CD4-positive, alpha-beta T cell treated with Interleukin-1 beta for 1 hour (primary cell): ENCODE measurements at regions not wholly inside any gene's neighbourhood (a gene's known extent, or its start where the extent isn't known, plus 50 kb on each side); places are given as distances from the start of the nearest gene placed in this dataset.

Experiments used
- DNase-seq, 2 donors: peaks; one replicate each; pipeline ENCODE4 v3.0.0-alpha.2; 2020 to 2022

GRCh38 chr11:111194860-111195568, 50.5 kb upstream of the POU2AF2 start:
- no peak for DNase-seq

- no peak for DNase-seq
These were observed 51.5 kb upstream of the POU2AF2 start for GRCh38 chr11:111193924-111194490.

GRCh38 chr11:111189466-111189865, 56.1 kb upstream of the POU2AF2 start:
- no peak for DNase-seq

GRCh38 chr11:111186308-111186915, 59.1 kb upstream of the POU2AF2 start:
- peak in 1 of 2 donors; percentile 14 for DNase-seq

GRCh38 chr11:111185266-111185665, 60.3 kb upstream of the POU2AF2 start:
- DNase-seq = no peak

GRCh38 chr11:111183706-111184105, 61.8 kb upstream of the POU2AF2 start:
- DNase-seq = no peak

GRCh38 chr11:111179184-111179910, 66.2 kb upstream of the POU2AF2 start:
- no peak for DNase-seq

GRCh38 chr11:111177037-111177871, 68.3 kb upstream of the POU2AF2 start:
- peak; percentile 7 to 61 for DNase-seq

- DNase-seq = no peak
These were observed 68.9 kb upstream of the POU2AF2 start for GRCh38 chr11:111176603-111177002.

- no peak for DNase-seq
These were observed 72.3 kb upstream of the POU2AF2 start for GRCh38 chr11:111173221-111173620.

GRCh38 chr11:111172321-111172862, 73.1 kb upstream of the POU2AF2 start:
- DNase-seq = no peak

GRCh38 chr11:111170761-111171379, 74.7 kb upstream of the POU2AF2 start:
- no peak for DNase-seq

- no peak for DNase-seq
These were observed 76.2 kb upstream of the POU2AF2 start for GRCh38 chr11:111169367-111169766.

GRCh38 chr11:111168871-111169270, 76.7 kb upstream of the POU2AF2 start:
- no peak for DNase-seq

- DNase-seq = no peak
These were observed 77.9 kb upstream of the POU2AF2 start for GRCh38 chr11:111167666-111168065.

GRCh38 chr11:111166598-111166997, 78.9 kb upstream of the POU2AF2 start:
- DNase-seq = no peak

- no peak for DNase-seq
These were observed 83.2 kb upstream of the POU2AF2 start for GRCh38 chr11:111162305-111162704.

- DNase-seq = no peak
These were observed 88.0 kb upstream of the POU2AF2 start for GRCh38 chr11:111157571-111157970.

- DNase-seq = no peak
These were observed 90.5 kb upstream of the POU2AF2 start for GRCh38 chr11:111155021-111155420.

GRCh38 chr11:111153194-111153593, 92.3 kb upstream of the POU2AF2 start:
- DNase-seq = no peak

- no peak for DNase-seq
These were observed 96.6 kb upstream of the POU2AF2 start for GRCh38 chr11:111148953-111149352.

GRCh38 chr11:111148121-111148520, 97.4 kb upstream of the POU2AF2 start:
- no peak for DNase-seq
